Heart right ventricle (tissue), 16 donors: ENCODE measurements at regions not wholly inside any gene's neighbourhood (a gene's known extent, or its start where the extent isn't known, plus 50 kb on each side); places are given as distances from the start of the nearest gene placed in this dataset.

ENCODE experiments used
- ATAC-seq, 8 donors: fragments of 200-7000 bp; cut with Tn5 transposase; one replicate each; pipeline ENCODE4 v1.9.1; 2020; ENCODE audit warnings: mild to moderate bottlenecking in 8 of 8, moderate library complexity in 8 of 8, moderate number of reproducible peaks in 1 of 8
- DNase-seq, 2 donors: peaks; one replicate each; pipeline ENCODE4 v3.0.0-alpha.2; 2020
- H3K27ac ChIP-seq, 10 donors: fragments of 200-600 bp; sonication (generic) in 2 of 10; one replicate each; pipeline versions ENCODE4 v1.5.0 to v1.8.0; 2020 to 2022; ENCODE audit warnings: mild to moderate bottlenecking in 3 of 10
- H3K27me3 ChIP-seq, 7 donors: fragments of 200-600 bp; one replicate each; pipeline ENCODE4 v1.8.0; 2021 to 2022; ENCODE audit warnings: mild to moderate bottlenecking in 2 of 7
- H3K36me3 ChIP-seq, 9 donors: fragments of 200-600 bp; sonication (generic) in 1 of 9; one replicate each; pipeline versions ENCODE4 v1.5.0 to v1.8.0; 2020 to 2022; ENCODE audit warnings: mild to moderate bottlenecking in 2 of 9
- H3K4me1 ChIP-seq, 9 donors: fragments of 200-600 bp; sonication (generic) in 1 of 9; one replicate each; pipeline versions ENCODE4 v1.5.0 to v1.8.0; 2020 to 2022; ENCODE audit warnings: mild to moderate bottlenecking in 4 of 9
- H3K4me3 ChIP-seq, 10 donors: fragments of 200-600 bp; sonication (generic) in 2 of 10; one replicate each; pipeline versions ENCODE4 v1.5.0 to v1.8.0; 2020 to 2022; ENCODE audit warnings: mild to moderate bottlenecking in 7 of 10, moderate library complexity in 2 of 10
- H3K9me3 ChIP-seq, 11 donors: fragments of 200-600 bp in 10 of 11; sonication (generic) in 2 of 11; one replicate each; pipeline versions ENCODE4 v1.5.0 to v1.8.0; 2013 to 2022; ENCODE audit warnings: mild to moderate bottlenecking in 2 of 11, control low read depth in 1 of 11, moderate library complexity in 1 of 11
- WGBS, 2 donors: extraction: QIAGEN DNeasy Blood & Tissue Kit; methylation state at CpG; one replicate each; pipeline ENCODE4 v1.1.7; 2013; ENCODE audit warnings: inconsistent platforms in 1 of 2; 5-methylcytosine and 5-hydroxymethylcytosine counted together
- intact Hi-C, 10 donors: fragments of 100-400 bp; cut with DNase I; formaldehyde crosslinking; loops; one replicate each; pipeline versions ENCODE4 v1.11.1 to v1.14.2; 2022
- TF ChIP-seq, protein P1 (sequence below), 9 donors: fragments of 200-600 bp; sonication (generic) in 2 of 9; IDR thresholded peaks; one replicate each; pipeline versions ENCODE4 v1.5.0 to v1.8.0; 2021 to 2022; ENCODE audit warnings: antibody characterized with exemption in 9 of 9, mild to moderate bottlenecking in 5 of 9, moderate library complexity in 1 of 9
- donor health status: Arrhythmogenic right ventricular cardiomyopathy.
- donor health status: ischemic (EF 13 %, LVEDD 7.1; RV severe dilation, severe dysfunction).
- donor health status: healthy with polysubstance abuse.
- donor health status: DM: no; HTN: yes; CAD: no.
- donor health status: DM: no; HTN: no; CAD: no.
- donor health status: ischemic (EF 25% LVEDD 6.9; RV normal size, moderate dysfunction).
- donor health status: ischemic (EF 25% LVEDD 5.7; RV mildly dilated, moderate dysfunction).
- donor health status: healthy.
- donor health status: DM: yes; HTN: yes; CAD: no.
- donor health status: Ischemic cardiomyopathy.
- donor health status: ischemic (EF 35%, LVEDD 5.7; RV mildly dilated, moderate dysfunction).
- donor health status: nonischemic (EF 11% LVEDD 7.7; RV severe dilation, severe dysfunction).
- donor health status: DM: yes; HTN: yes; CAD: no.
- donor health status: PGD.
- donor health status: ischemic (EF 29% LVEDD 5.4; RV normal size, mild dysfunction).
- donor health status: nonischemic (EF 23%, LVEDD 6.1; RV moderate dilation, normal function).

DNA sequence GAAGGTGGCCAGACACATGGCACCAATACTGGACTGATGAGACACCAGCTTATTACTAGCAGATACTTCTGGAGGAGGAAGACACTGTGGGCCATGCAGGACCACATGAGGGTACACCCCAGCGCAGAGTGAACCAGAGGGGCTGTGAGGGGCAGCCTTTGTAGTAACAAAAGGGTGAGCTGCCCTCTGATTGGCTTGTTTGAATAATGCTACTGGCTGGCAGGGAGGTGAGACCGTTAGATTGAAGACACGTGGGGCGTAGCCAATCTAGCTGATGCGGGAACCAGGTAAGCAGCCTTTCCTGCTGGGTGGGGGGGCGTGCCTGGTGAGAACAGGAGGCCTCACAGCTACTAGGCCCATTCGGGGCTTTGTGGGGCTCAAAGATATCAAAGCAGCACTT lies 102.8 kb upstream of the SEC14L1 start:
- 82 to 83% methylated on average over 7 of the region's 7 CpGs for WGBS, 2 donors
- Histone ChIP-seq H3K27ac (no peak overlapping the region), H3K36me3 (no peaks in the 10 kb centered on the region), H3K4me1 (peaks cover 0 to 9% (median 0%) of the 10 kb centered on the region in 9 donors), H3K9me3 (no peaks in the 10 kb centered on the region), H3K27me3 (peaks cover 0 to 41% (median 25%) of the 10 kb centered on the region in 7 donors), H3K4me3 (no peak overlapping the region)
- intact Hi-C loops, result no loop called here
- no peak for ATAC-seq
- DNase-seq, result no peak
- TF ChIP-seq, protein P1, sequence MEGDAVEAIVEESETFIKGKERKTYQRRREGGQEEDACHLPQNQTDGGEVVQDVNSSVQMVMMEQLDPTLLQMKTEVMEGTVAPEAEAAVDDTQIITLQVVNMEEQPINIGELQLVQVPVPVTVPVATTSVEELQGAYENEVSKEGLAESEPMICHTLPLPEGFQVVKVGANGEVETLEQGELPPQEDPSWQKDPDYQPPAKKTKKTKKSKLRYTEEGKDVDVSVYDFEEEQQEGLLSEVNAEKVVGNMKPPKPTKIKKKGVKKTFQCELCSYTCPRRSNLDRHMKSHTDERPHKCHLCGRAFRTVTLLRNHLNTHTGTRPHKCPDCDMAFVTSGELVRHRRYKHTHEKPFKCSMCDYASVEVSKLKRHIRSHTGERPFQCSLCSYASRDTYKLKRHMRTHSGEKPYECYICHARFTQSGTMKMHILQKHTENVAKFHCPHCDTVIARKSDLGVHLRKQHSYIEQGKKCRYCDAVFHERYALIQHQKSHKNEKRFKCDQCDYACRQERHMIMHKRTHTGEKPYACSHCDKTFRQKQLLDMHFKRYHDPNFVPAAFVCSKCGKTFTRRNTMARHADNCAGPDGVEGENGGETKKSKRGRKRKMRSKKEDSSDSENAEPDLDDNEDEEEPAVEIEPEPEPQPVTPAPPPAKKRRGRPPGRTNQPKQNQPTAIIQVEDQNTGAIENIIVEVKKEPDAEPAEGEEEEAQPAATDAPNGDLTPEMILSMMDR (IDR thresholded peaks at IDR 0.05), result no peak

DNA sequence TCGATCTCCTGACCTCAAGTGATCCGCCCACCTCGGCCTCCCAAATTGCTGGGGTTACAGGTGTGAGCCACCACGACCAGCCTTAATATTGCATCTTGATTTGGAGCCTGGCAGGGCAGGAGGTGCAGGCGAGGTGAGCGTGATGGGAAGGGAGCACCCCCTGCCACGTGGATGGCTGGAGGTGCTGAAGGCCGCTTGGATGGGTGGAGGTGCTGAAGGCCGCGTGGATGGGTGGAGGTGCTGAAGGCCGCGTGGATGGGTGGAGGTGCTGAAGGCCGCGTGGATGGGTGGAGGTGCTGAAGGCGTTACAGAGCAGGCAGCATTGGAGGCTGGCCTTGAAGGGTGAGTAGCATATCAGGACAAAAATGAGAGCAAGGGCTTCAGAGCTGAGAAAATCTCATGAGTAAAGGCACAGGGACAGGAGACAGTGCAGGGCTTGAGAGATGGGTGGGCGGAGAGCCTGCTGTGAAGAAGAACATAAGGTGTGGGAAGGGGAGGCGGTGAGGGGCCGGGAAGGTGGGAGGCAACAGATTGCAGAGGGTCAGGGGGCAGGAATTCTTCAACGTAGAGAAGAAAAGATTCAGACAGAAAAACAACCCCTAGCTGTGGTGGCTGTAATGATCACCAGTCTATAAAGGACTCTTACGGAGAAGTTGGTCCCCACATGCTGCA lies 101.7 kb upstream of the SEC14L1 start:
- Histone ChIP-seq H3K4me1 (peaks cover 0 to 9% (median 0%) of the 10 kb centered on the region in 9 donors), H3K27ac (no peak overlapping the region), H3K36me3 (no peaks in the 10 kb centered on the region), H3K4me3 (no peak overlapping the region), H3K27me3 (peaks cover 0 to 38% (median 22%) of the 10 kb centered on the region in 7 donors), H3K9me3 (no peaks in the 10 kb centered on the region)
- no peak for ATAC-seq
- DNase-seq, result no peak
- 73 to 82% methylated on average over 20 of the region's 20 CpGs for WGBS, 2 donors
- intact Hi-C loops, result no loop called here
- TF ChIP-seq, protein P1 (IDR thresholded peaks at IDR 0.05), result no peak

DNA sequence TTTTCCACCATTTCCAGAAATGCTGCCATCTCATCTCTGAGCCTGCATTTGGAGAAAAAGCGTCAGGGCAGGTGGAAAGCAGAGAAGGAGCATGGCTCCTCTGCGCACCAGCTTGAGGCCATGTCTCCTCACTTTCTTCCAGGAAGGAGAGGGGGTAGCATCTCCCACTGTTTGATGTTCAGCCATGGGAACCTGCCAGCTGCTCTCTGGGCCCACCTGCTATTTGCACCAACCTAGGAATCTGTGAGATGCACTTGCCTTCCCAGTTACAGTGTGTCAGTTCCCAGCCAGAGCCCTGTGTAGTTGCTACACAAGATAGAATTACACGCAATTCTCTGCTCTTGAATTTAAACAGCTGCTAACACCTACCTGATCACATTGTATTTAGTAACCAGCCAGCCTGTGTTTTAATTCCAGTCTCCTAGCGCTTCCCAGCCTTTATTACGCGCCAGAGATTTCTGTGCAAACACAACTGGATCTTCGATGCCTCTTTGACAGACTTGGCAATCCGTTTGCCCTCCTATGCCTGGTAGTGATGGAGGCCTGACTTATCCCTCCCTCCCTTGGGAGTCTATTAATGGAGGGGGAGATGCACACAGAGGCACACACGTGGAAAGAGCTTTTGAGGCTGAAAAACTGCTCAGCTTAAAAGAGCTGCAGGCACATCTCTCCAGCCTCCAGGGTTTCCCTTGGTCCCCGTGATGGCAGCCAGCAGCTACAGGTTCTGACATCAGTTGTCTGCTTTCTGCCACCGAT lies 98.1 kb upstream of the SEC14L1 start:
- no peak overlapping the region for H3K4me3 ChIP-seq
- DNase-seq (no peak), ATAC-seq (no peak)
- H3K36me3 ChIP-seq, result no peaks in the 10 kb centered on the region
- no peaks in the 10 kb centered on the region for H3K9me3 ChIP-seq
- no peak overlapping the region for H3K27ac ChIP-seq
- WGBS, 2 donors, result 79 to 80% methylated on average over 11 of the region's 11 CpGs
- TF ChIP-seq, protein P1 (IDR thresholded peaks at IDR 0.05), result no peak
- H3K27me3 ChIP-seq, result peaks cover 0 to 12% (median 5%) of the 10 kb centered on the region in 7 donors
- H3K4me1 ChIP-seq, result no peaks in the 10 kb centered on the region
- intact Hi-C loops, result no loop called here

DNA sequence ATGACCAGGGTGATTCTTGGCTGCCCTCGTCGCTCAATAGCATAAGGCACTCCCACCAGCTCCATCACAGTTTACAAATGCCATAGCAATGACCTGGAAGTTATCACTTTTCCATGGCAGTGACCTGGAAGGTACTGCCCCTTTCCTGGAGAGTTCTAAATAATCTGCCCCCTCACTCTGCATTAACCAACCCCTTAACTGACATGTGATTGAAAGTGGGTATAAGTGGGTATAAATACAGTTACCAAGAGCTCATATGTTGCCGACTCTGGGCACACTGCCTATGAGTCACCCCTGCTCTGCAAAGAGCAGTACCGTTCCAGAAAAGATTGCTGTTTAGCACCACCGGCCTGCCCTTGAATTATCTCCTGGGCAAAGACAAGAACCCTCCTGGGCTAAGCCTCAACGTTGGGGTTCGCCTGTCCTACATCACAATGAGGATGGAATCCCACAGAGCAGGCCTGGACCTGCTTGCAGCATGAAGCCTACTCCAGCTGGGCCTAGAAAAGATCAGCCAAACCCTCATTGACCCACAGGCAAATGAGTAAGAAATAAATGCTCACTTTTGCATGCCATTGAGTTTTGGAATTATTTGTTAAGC lies 95.2 kb upstream of the SEC14L1 start:
- Histone ChIP-seq H3K27me3 (peaks cover 0 to 19% (median 14%) of the 10 kb centered on the region in 7 donors), H3K4me3 (no peak overlapping the region), H3K36me3 (no peaks in the 10 kb centered on the region), H3K9me3 (no peaks in the 10 kb centered on the region), H3K4me1 (no peaks in the 10 kb centered on the region), H3K27ac (no peak overlapping the region)
- intact Hi-C loops, result no loop called here
- DNase-seq, result no peak
- TF ChIP-seq, protein P1 (IDR thresholded peaks at IDR 0.05), result no peak
- peak in 1 of 8 donors; percentile 30 for ATAC-seq
- 73 to 80% methylated on average over 7 of the region's 7 CpGs for WGBS, 2 donors
